ENCODE measurements at regions not wholly inside any gene's neighbourhood (a gene's known extent, or its start where the extent isn't known, plus 50 kb on each side); places are given as distances from the start of the nearest gene placed in this dataset.
"Not testable (repeated sequence)": the region's sequence is repeated elsewhere in the genome, so short reads cannot be mapped to it uniquely, and the experiment has no call there.

- not testable (repeated sequence) for TF ChIP-seq CTCF, POLR2A (IDR thresholded peaks at IDR 0.05)
These were observed 79.9 kb upstream of the RPH3AL start for GRCh38 chr17:432471-432870.

Data from body of pancreas (tissue), 4 donors.